Endothelial cell of umbilical vein (primary cell): ENCODE measurements at regions not wholly inside any gene's neighbourhood (a gene's known extent, or its start where the extent isn't known, plus 50 kb on each side); places are given as distances from the start of the nearest gene placed in this dataset.

Experiments
- CTCF ChIP-seq, 2 donors: IDR thresholded peaks; 1 replicate in 1 of 2; 2 replicates in 1 of 2; pipeline ENCODE4 v1.5.1; 2011; ENCODE audit warnings: low read length in 2 of 2, mild to moderate bottlenecking in 2 of 2, moderate library complexity in 2 of 2, control low read depth in 1 of 2, inconsistent platforms in 1 of 2, low read depth in 1 of 2; ENCODE audit not compliant: insufficient read depth in 1 of 2; ENCODE audit errors: extremely low read depth in 1 of 2
- EZH2 ChIP-seq: IDR thresholded peaks from 2 replicates; pipeline ENCODE4 v1.6.1; 2012; ENCODE audit warnings: borderline replicate concordance, low read depth, mild to moderate bottlenecking, moderate library complexity, low read length, inconsistent platforms; ENCODE audit not compliant: severe bottlenecking
- JUN ChIP-seq: IDR thresholded peaks from 2 replicates; pipeline ENCODE4 v1.6.1; 2011; ENCODE audit warnings: borderline replicate concordance, low read depth; ENCODE audit not compliant: insufficient read length, insufficient read depth
- MAX ChIP-seq: IDR thresholded peaks from 2 replicates; pipeline ENCODE4 v1.6.1; 2011; ENCODE audit not compliant: insufficient read depth, insufficient read length
- MYC ChIP-seq: IDR thresholded peaks from one replicate; pipeline ENCODE4 v1.6.1; 2011; ENCODE audit warnings: mild to moderate bottlenecking, low read depth, low read length
- POLR2A ChIP-seq: IDR thresholded peaks from 2 replicates; pipeline ENCODE4 v1.6.1; 2012; ENCODE audit warnings: low read depth, mild to moderate bottlenecking, control low read depth, low read length
- POLR2AphosphoS5 ChIP-seq: IDR thresholded peaks from 2 replicates; pipeline ENCODE4 v1.6.1; 2012; ENCODE audit warnings: low read depth, mild to moderate bottlenecking, control low read depth, low read length, moderate library complexity; ENCODE audit not compliant: insufficient read depth

- TF ChIP-seq EZH2 (no peak), MAX (no peak), CTCF (IDR thresholded peaks at IDR 0.05; ENCODE audit: extremely low read depth in 1 of 2, insufficient read depth in 1 of 2, low read depth in 1 of 2, low read length in 2 of 2) (no peak), POLR2A (peak; percentile 64), MYC (no peak), POLR2AphosphoS5 (peak; percentile 84), JUN (peak; percentile 98)
These were observed 76.8 kb upstream of the AKT3 start for GRCh38 chr1:243926803-243927245.
